Loucy (cell line): ENCODE measurements at regions not wholly inside any gene's neighbourhood (a gene's known extent, or its start where the extent isn't known, plus 50 kb on each side); places are given as distances from the start of the nearest gene placed in this dataset.

ENCODE experiments used
- EZH2phosphoT487 ChIP-seq: fragments of 200-600 bp; IDR thresholded peaks from 2 replicates; pipeline ENCODE4 v1.6.1; 2018; ENCODE audit warnings: antibody characterized with exemption, mild to moderate bottlenecking, moderate library complexity, borderline replicate concordance
- TF ChIP-seq, protein P1 (sequence below): fragments of 200-600 bp; sonication (generic); conservative IDR thresholded peaks from 2 replicates; pipeline ENCODE4 v1.5.1; 2014; ENCODE audit warnings: mild to moderate bottlenecking, antibody characterized with exemption, low read length

DNA sequence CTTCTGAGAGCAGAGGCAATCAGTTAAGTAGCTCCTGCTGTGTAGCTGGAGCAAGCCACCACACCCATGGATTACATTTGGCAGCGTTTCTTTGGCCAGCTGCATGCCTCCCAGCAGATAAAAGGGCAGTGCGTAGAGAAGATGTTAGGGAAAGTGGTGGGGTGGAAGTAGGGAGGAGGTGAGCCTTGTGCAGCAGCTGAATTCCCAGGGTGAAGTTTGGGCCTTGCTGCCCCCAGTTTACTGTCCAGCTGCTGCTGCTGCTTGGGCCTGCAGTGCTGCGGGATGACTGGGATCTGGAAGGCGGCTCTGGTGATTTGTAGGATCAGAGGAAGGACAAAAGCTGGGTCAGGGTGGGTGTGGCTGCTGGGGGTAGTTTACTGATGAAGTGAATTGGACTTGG, 318.7 kb upstream of the C2CD4B start:
- TF ChIP-seq, protein P1, sequence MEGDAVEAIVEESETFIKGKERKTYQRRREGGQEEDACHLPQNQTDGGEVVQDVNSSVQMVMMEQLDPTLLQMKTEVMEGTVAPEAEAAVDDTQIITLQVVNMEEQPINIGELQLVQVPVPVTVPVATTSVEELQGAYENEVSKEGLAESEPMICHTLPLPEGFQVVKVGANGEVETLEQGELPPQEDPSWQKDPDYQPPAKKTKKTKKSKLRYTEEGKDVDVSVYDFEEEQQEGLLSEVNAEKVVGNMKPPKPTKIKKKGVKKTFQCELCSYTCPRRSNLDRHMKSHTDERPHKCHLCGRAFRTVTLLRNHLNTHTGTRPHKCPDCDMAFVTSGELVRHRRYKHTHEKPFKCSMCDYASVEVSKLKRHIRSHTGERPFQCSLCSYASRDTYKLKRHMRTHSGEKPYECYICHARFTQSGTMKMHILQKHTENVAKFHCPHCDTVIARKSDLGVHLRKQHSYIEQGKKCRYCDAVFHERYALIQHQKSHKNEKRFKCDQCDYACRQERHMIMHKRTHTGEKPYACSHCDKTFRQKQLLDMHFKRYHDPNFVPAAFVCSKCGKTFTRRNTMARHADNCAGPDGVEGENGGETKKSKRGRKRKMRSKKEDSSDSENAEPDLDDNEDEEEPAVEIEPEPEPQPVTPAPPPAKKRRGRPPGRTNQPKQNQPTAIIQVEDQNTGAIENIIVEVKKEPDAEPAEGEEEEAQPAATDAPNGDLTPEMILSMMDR = no peak
- no peak for TF ChIP-seq EZH2phosphoT487
